Astrocyte of the spinal cord (primary cell): ENCODE measurements at regions not wholly inside any gene's neighbourhood (a gene's known extent, or its start where the extent isn't known, plus 50 kb on each side); places are given as distances from the start of the nearest gene placed in this dataset.

ENCODE experiments used
- DNase-seq: peaks from one replicate; pipeline ENCODE4 v3.0.0; 2011; ENCODE audit warnings: low read depth, low spot score
- H3K4me3 ChIP-seq: 2 replicates; pipeline ENCODE4 v1.5.1; 2011; ENCODE audit warnings: low read depth, mild to moderate bottlenecking, low read length, moderate library complexity
- CTCF ChIP-seq: IDR thresholded peaks from 2 replicates; pipeline ENCODE4 v1.5.1; 2012; ENCODE audit warnings: low read depth, mild to moderate bottlenecking, low read length, inconsistent platforms
- in situ Hi-C: cut with HindIII; loops from 2 replicates; pipeline ENCODE4 v1.10.0; 2017; ENCODE audit warnings: low sequenced_read_pairs

- no peak for DNase-seq
- TF ChIP-seq CTCF, result no peak
- H3K4me3 ChIP-seq, result no peak overlapping the region
- in situ Hi-C loops, result no loop called here
Observed at GRCh38 chr2:8006181-8006580, 675.7 kb upstream of the ID2 start.

- no peak overlapping the region for H3K4me3 ChIP-seq
- TF ChIP-seq CTCF, result no peak
- DNase-seq, result no peak
- in situ Hi-C loops, result no loop called here
Observed at GRCh38 chr2:8006626-8007025, 675.2 kb upstream of the ID2 start.

- peak; percentile 34 for DNase-seq
- TF ChIP-seq CTCF, result no peak
- in situ Hi-C loops, result no loop called here
- H3K4me3 ChIP-seq, result no peak overlapping the region
Observed at GRCh38 chr2:8009010-8009597, 672.8 kb upstream of the ID2 start.

GRCh38 chr2:8015848-8016600, 665.8 kb upstream of the ID2 start:
- TF ChIP-seq CTCF, result no peak
- DNase-seq, result no peak
- in situ Hi-C loops, result no loop called here
- H3K4me3 ChIP-seq, result no peak overlapping the region

- TF ChIP-seq CTCF, result no peak
- in situ Hi-C loops, result no loop called here
- DNase-seq, result no peak
- no peak overlapping the region for H3K4me3 ChIP-seq
Observed at GRCh38 chr2:8016688-8017087, 665.2 kb upstream of the ID2 start.

- in situ Hi-C loops, result no loop called here
- no peak for DNase-seq
- no peak overlapping the region for H3K4me3 ChIP-seq
- TF ChIP-seq CTCF, result no peak
Observed at GRCh38 chr2:8018956-8019355, 662.9 kb upstream of the ID2 start.
